Adrenal gland (tissue), 9 donors: ENCODE measurements at regions not wholly inside any gene's neighbourhood (a gene's known extent, or its start where the extent isn't known, plus 50 kb on each side); places are given as distances from the start of the nearest gene placed in this dataset.

Source experiments
- DNase-seq, 7 donors: peaks; one replicate each; pipeline ENCODE4 v3.0.0-alpha.2; 2019 to 2020
- H3K27ac ChIP-seq, 5 donors: fragments of 200-600 bp; sonication (generic) in 4 of 5; 1 replicate in 3 of 5; 2 replicates in 2 of 5; pipeline versions ENCODE4 v1.5.1 to v1.8.0; 2016 to 2020; ENCODE audit warnings: mild to moderate bottlenecking in 1 of 5
- H3K27me3 ChIP-seq: fragments of 200-600 bp; 2 replicates; pipeline ENCODE4 v1.8.0; 2021
- H3K36me3 ChIP-seq, 2 donors: fragments of 200-600 bp; replicated peaks in 1 of 2; 1 replicate in 1 of 2; 2 replicates in 1 of 2; pipeline versions ENCODE4 v1.5.1 to v1.8.0; 2018 to 2022
- H3K4me1 ChIP-seq, 2 donors: fragments of 200-600 bp; replicated peaks in 1 of 2; 1 replicate in 1 of 2; 2 replicates in 1 of 2; pipeline versions ENCODE4 v1.5.1 to v1.8.0; 2018 to 2021
- H3K4me3 ChIP-seq, 4 donors: fragments of 200-600 bp; sonication (generic) in 3 of 4; one replicate each; pipeline ENCODE4 v1.5.1; 2016 to 2018
- H3K9me3 ChIP-seq, 3 donors: fragments of 200-600 bp; sonication (generic) in 1 of 3; replicated peaks in 1 of 3; 1 replicate in 2 of 3; 2 replicates in 1 of 3; pipeline versions ENCODE4 v1.5.1 to v1.8.0; 2016 to 2021
- CTCF ChIP-seq, 6 experiments: fragments of 450-650 bp in 4 of 6; fragments of 200-600 bp in 2 of 6; sonication (generic) in 1 of 6; IDR thresholded peaks; 1 replicate in 5 of 6; 2 replicates in 1 of 6; pipeline versions ENCODE4 v1.5.1 to v1.8.0; 2016 to 2021; ENCODE audit warnings: antibody characterized with exemption in 6 of 6, mild to moderate bottlenecking in 2 of 6, moderate library complexity in 1 of 6
- POLR2A ChIP-seq, 2 donors: fragments of 450-650 bp; IDR thresholded peaks; one replicate each; pipeline ENCODE4 v1.6.1; 2017; ENCODE audit warnings: antibody characterized with exemption in 2 of 2, mild to moderate bottlenecking in 2 of 2, moderate library complexity in 1 of 2
- WGBS, 4 donors: extraction: QIAGEN DNeasy Blood & Tissue Kit in 2 of 4; methylation state at CpG; one replicate each; pipeline versions ENCODE4 v1.1.5 to v1.1.7; 2013 to 2017; 5-methylcytosine and 5-hydroxymethylcytosine counted together
- intact Hi-C, 2 donors: fragments of 100-400 bp; cut with DNase I; formaldehyde crosslinking; loops; one replicate each; pipeline versions ENCODE4 v1.14.1 to v1.15.0; 2022 to 2023
- donor health status: healthy with polysubstance abuse.
- donor health status: Bipolar disorder and iron deficiency.
- donor health status: DM: yes; HTN: yes; CAD: no.
- donor health status: DM: no; HTN: no; CAD: no.
- donor health status: DM: no; HTN: no; CAD: no.

GRCh38 chr2:125033871-125034270, 1008.8 kb downstream of the CNTNAP5 start:
- intact Hi-C loops: no loop called here

GRCh38 chr2:125037135-125037653, 1012.1 kb downstream of the CNTNAP5 start:
- no peak for DNase-seq
- H3K4me3 ChIP-seq: no peak overlapping the region
- H3K27me3 ChIP-seq: no peaks in the 10 kb centered on the region
- H3K27ac ChIP-seq: no peak overlapping the region
- TF ChIP-seq POLR2A (IDR thresholded peaks at IDR 0.05): no peak
- no peak for TF ChIP-seq CTCF (IDR thresholded peaks at IDR 0.05)
- H3K36me3 ChIP-seq: no peaks in the 10 kb centered on the region
- H3K4me1 ChIP-seq: no peaks in the 10 kb centered on the region
- no peaks in the 10 kb centered on the region for H3K9me3 ChIP-seq
- WGBS, 4 donors: 85 to 92% (median 89%) methylated on average over 11 to 22 of the region's 22 CpGs
- intact Hi-C loops: no loop called here

More at GRCh38 chr2:125033871-125034270, 1008.8 kb downstream of the CNTNAP5 start:
- Histone ChIP-seq H3K27me3 (no peaks in the 10 kb centered on the region), H3K27ac (no peak overlapping the region), H3K4me3 (no peak overlapping the region), H3K36me3 (no peaks in the 10 kb centered on the region), H3K9me3 (no peaks in the 10 kb centered on the region), H3K4me1 (no peaks in the 10 kb centered on the region)
- no peak for TF ChIP-seq CTCF (IDR thresholded peaks at IDR 0.05)
- TF ChIP-seq POLR2A (IDR thresholded peaks at IDR 0.05): no peak
- no peak for DNase-seq
- WGBS, 4 donors: 84 to 91% (median 86%) methylated on average over 1 of the region's 1 CpG

- WGBS, 4 donors: 62 to 75% (median 70%) methylated on average over 2 of the region's 2 CpGs
- H3K27me3 ChIP-seq: no peaks in the 10 kb centered on the region
- H3K36me3 ChIP-seq: no peaks in the 10 kb centered on the region
- no peaks in the 10 kb centered on the region for H3K4me1 ChIP-seq
- H3K4me3 ChIP-seq: no peak overlapping the region
- intact Hi-C loops: no loop called here
- no peaks in the 10 kb centered on the region for H3K9me3 ChIP-seq
- TF ChIP-seq CTCF (IDR thresholded peaks at IDR 0.05): no peak
- TF ChIP-seq POLR2A (IDR thresholded peaks at IDR 0.05): no peak
- no peak for DNase-seq
- H3K27ac ChIP-seq: no peak overlapping the region
Observed at GRCh38 chr2:125041846-125042245, 1016.8 kb downstream of the CNTNAP5 start.

GRCh38 chr2:125042727-125043126, 1017.6 kb downstream of the CNTNAP5 start:
- no peak for DNase-seq
- Histone ChIP-seq H3K36me3 (no peaks in the 10 kb centered on the region), H3K9me3 (no peaks in the 10 kb centered on the region), H3K27ac (no peak overlapping the region), H3K27me3 (no peaks in the 10 kb centered on the region), H3K4me1 (no peaks in the 10 kb centered on the region), H3K4me3 (no peak overlapping the region)
- intact Hi-C loops: no loop called here
- no peak for TF ChIP-seq POLR2A (IDR thresholded peaks at IDR 0.05)
- no peak for TF ChIP-seq CTCF (IDR thresholded peaks at IDR 0.05)
